ENCODE measurements at regions not wholly inside any gene's neighbourhood (a gene's known extent, or its start where the extent isn't known, plus 50 kb on each side); places are given as distances from the start of the nearest gene placed in this dataset.
"Not testable (repeated sequence)": the region's sequence is repeated elsewhere in the genome, so short reads cannot be mapped to it uniquely, and the experiment has no call there.

DNA sequence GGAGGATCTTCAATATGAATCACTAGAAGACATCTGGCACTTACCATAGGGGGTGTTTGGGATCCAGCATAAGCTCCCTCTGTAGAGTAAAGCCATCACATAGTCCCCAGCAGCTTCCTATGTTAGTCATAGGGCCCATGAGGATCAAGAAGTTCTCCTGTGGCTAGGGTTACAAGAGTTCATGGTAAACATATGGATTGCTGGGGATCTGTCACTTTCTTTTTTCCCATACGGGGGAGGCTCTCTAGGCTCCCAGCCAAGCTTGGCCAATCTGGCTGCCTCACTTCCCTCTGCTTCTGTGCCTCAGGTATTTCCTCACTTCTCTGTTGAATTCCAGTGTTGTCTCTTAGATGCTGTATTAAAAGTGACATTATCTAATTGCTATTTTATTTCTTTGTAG lies 597.9 kb downstream of the PDCD6IP start:
- DNase-seq: no peak

- DNase-seq: no peak
Observed at GRCh38 chr3:34396956-34397355, 598.5 kb downstream of the PDCD6IP start.

DNA sequence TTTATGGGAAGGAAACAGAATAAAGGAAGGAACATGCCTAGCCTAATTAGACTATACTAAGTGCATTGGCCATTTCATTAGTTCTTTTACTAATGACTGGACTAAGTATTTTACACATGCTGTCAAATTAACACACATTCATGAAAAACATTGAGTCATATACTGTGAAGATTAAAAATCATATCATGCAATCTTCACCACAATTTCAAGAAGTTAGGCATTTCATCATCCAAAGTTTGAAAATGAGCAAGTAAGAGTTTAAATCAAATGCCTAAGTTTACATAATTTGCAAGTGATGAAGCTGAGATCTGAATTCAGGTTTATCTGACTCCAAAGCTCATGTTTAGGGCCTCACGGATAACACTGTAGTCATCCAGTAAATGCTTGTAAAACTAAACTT lies 601.0 kb downstream of the PDCD6IP start:
- DNase-seq: no peak

DNA sequence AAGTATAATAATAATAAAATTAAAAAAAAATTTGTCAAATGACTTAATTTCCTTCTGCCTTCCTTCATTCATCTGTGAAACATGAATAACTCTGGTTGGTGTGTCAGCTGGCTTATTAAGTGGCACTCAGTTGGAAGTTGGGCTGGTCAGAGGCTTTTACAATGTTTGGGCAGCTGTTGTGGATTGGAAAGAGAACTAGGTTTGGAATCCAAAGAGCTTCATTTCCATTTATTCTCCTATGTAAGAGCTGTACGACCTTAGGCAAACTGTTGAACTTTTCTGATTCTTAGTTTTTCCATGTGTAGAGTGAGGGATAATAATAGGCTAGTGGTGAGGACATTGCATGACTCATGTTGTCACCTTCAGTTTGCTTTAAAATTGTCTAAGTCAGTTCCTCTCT lies 606.7 kb downstream of the PDCD6IP start:
- DNase-seq: no peak

- no peak for DNase-seq
Observed at GRCh38 chr3:34407281-34407680, 608.9 kb downstream of the PDCD6IP start.

GRCh38 chr3:34408088-34408487 lies 609.7 kb downstream of the PDCD6IP start:
- DNase-seq: no peak

DNA sequence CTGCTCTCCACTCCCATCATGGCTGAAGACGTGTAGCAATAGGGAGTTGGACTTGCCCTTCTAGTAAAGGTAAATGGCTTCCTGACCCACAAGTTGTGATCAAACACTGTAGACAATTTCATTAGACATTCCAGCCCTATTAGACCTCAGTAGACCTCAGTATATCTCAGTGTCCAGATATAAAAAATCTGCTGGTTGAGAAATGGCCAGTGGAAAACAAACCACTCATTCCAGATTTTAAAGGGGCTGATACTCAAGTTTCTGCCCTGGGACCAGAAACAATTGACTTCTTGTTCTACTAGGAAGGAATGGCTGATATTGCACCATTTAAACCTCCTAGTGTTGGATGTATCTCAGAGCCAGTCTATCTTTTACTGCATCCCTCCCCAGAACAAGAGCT lies 613.2 kb downstream of the PDCD6IP start:
- DNase-seq: no peak

- DNase-seq: no peak
Observed at GRCh38 chr3:34419801-34420200, 621.4 kb downstream of the PDCD6IP start.

- no peak for DNase-seq
Observed at GRCh38 chr3:34421762-34422161, 623.3 kb downstream of the PDCD6IP start.

GRCh38 chr3:34439796-34440195 lies 641.4 kb downstream of the PDCD6IP start:
- no peak for DNase-seq

- no peak for DNase-seq
Observed at GRCh38 chr3:34444137-34444536, 645.7 kb downstream of the PDCD6IP start.

GRCh38 chr3:34449305-34449704 lies 650.9 kb downstream of the PDCD6IP start:
- DNase-seq: no peak

- no peak for DNase-seq
Observed at GRCh38 chr3:34463414-34463813, 665.0 kb downstream of the PDCD6IP start.

DNA sequence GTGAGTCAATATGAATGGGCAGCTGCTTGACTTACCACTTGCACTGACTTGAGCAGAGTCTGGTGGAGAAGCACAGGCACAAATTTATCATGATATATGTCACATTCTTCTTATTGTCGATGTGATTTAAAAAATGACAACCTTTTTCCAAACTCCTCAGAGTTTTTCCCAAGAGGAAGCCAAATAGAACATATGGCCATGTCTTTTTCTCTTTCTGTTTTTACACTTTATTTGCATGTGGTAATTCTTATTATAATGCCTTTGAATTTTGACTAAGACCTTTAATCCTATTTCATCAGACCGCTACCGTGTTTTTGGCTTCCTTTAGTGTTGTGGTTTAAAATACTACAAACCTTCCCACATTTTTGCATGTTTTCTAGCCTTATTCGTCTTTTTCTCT lies 666.2 kb downstream of the PDCD6IP start:
- no peak for DNase-seq

GRCh38 chr3:34475851-34476250 lies 677.4 kb downstream of the PDCD6IP start:
- DNase-seq: no peak

- no peak for DNase-seq
Observed at GRCh38 chr3:34483311-34483887, 685.0 kb downstream of the PDCD6IP start.

DNA sequence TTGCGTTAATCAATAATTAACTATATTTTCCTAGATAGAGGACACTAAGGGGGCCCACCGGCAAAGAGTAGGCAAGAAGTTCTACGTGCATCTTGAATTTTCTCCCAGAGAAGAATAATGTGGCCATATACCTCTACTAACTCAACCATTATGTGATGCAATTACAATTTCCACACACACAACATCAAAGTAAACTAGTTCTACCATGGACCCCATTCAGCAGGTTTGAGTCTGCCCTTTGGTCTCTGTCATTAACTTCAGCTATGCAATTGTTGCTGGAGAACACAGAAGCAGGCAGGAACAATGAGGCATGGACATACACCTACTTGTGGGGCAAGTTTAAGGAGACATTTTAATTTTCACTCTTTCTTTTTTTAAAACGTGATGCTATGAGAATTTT lies 705.9 kb downstream of the PDCD6IP start:
- no peak for DNase-seq

- no peak for DNase-seq
Observed at GRCh38 chr3:34504775-34505174, 706.3 kb downstream of the PDCD6IP start.

- no peak for DNase-seq
Observed at GRCh38 chr3:34508732-34509131, 710.3 kb downstream of the PDCD6IP start.

DNA sequence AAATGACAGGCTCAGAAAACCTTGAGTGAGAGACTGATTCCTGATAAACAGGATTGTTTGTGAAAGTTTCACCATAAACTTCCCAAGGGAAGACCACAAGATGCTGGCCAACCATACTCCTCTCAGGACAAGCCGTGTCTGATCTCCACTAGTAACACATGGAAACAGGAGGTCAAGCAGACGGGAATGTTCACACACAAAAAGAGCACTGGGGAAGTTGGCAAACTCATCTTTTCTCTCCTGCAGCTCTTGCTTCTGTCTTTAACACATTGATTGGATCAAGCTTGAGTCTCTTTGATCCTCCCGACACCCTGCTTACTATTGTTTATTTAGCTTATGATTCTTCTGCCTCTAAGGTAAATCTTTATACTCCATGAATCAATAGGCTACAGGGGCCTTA lies 713.5 kb downstream of the PDCD6IP start:
- DNase-seq: no peak

DNA sequence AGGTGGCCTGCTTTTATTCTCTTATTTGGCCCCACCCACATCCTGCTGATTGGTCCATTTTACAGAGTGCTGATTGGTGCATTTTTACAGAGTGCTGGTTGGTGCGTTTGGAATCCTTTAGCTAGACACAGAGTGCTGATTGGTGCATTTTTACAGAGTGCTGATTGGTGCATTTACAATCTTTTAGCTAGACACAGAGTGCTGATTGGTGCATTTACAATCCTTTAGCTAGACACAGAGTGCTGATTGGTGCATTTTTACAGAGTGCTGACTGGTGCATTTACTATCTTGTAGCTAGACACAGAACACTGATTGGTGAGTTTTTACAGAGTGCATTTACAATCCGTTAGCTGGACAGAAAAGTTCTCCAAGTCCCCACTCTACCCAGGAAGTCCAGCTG lies 720.6 kb downstream of the PDCD6IP start:
- DNase-seq: not testable (repeated sequence)

- DNase-seq: no peak
Observed at GRCh38 chr3:34531156-34531555, 732.7 kb downstream of the PDCD6IP start.

- no peak for DNase-seq
Observed at GRCh38 chr3:34533451-34533850, 735.0 kb downstream of the PDCD6IP start.

- no peak for DNase-seq
Observed at GRCh38 chr3:34534013-34534412, 735.6 kb downstream of the PDCD6IP start.

- DNase-seq: no peak
Observed at GRCh38 chr3:34544136-34544535, 745.7 kb downstream of the PDCD6IP start.

Data from NCI-H187 (cell line).